HEK293 (cell line): ENCODE measurements at regions not wholly inside any gene's neighbourhood (a gene's known extent, or its start where the extent isn't known, plus 50 kb on each side); places are given as distances from the start of the nearest gene placed in this dataset.

Source experiments
- CTCF ChIA-PET: fragments of 350-600 bp; formaldehyde crosslinking; extraction: SDS; loops from one replicate; lab custom pipeline; 2021; ENCODE audit warnings: antibody characterized with exemption; lab: Yijun Ruan, JAX
- POLR2A ChIA-PET: fragments of 300-600 bp; formaldehyde crosslinking; extraction: SDS; loops from one replicate; lab custom pipeline; 2020; ENCODE audit warnings: antibody characterized with exemption, inconsistent platforms; lab: Yijun Ruan, JAX
- H3K27ac ChIP-seq: fragments of 200-500 bp; sonication (Bioruptor generic); 2 replicates; pipeline ENCODE4 v1.5.1; 2014; ENCODE audit warnings: low read depth, low read length, control low read depth, inconsistent platforms; ENCODE audit errors: extremely low read depth
- H3K36me3 ChIP-seq, 2 experiments: fragments of 200-500 bp in 1 of 2; sonication (Bioruptor generic) in 1 of 2; 1 replicate in 1 of 2; 2 replicates in 1 of 2; pipeline ENCODE4 v1.5.1; 2014 to 2017; ENCODE audit warnings: inconsistent platforms in 2 of 2, low read length in 2 of 2; ENCODE audit not compliant: control insufficient read depth in 2 of 2, insufficient read depth in 1 of 2
- H3K4me1 ChIP-seq: fragments of 200-500 bp; sonication (Bioruptor generic); 2 replicates; pipeline ENCODE4 v1.5.1; 2014; ENCODE audit warnings: mild to moderate bottlenecking, low read length, inconsistent platforms; ENCODE audit not compliant: control insufficient read depth, insufficient read depth
- H3K4me3 ChIP-seq: 2 replicates; pipeline ENCODE4 v1.5.1; 2011; ENCODE audit warnings: low read depth, mild to moderate bottlenecking, control low read depth, low read length, moderate library complexity
- H3K9me3 ChIP-seq: fragments of 200-500 bp; sonication (Bioruptor generic); 2 replicates; pipeline ENCODE4 v1.5.1; 2014; ENCODE audit warnings: low read depth, low read length, inconsistent platforms; ENCODE audit not compliant: control insufficient read depth, insufficient read depth
- KLF17 ChIP-seq: fragments of 450-650 bp; formaldehyde crosslinking; IDR thresholded peaks from 2 replicates; pipeline ENCODE4 v1.5.1; 2016; ENCODE audit warnings: missing biosample characterization, missing genetic modification characterization
- PRDM2 ChIP-seq: fragments of 450-650 bp; formaldehyde crosslinking; IDR thresholded peaks from 2 replicates; pipeline ENCODE4 v1.5.1; 2016; ENCODE audit warnings: missing biosample characterization, missing genetic modification characterization, borderline replicate concordance
- RBAK ChIP-seq: fragments of 450-650 bp; formaldehyde crosslinking; IDR thresholded peaks from 2 replicates; pipeline ENCODE4 v1.5.1; 2016; ENCODE audit warnings: missing biosample characterization, missing genetic modification characterization
- SETDB1 ChIP-seq: IDR thresholded peaks from one replicate; pipeline ENCODE4 v1.6.1; 2017; ENCODE audit warnings: mild to moderate bottlenecking, low read length, moderate library complexity, mixed read lengths; ENCODE audit not compliant: insufficient read length
- TRIM28 ChIP-seq: IDR thresholded peaks from 2 replicates; pipeline ENCODE4 v1.6.1; 2011; ENCODE audit warnings: low read length, control low read depth, borderline replicate concordance
- ZFP69B ChIP-seq: fragments of 450-650 bp; formaldehyde crosslinking; IDR thresholded peaks from 2 replicates; pipeline ENCODE4 v1.5.1; 2016; ENCODE audit warnings: missing biosample characterization, missing genetic modification characterization
- ZNF169 ChIP-seq: fragments of 450-650 bp; formaldehyde crosslinking; IDR thresholded peaks from 2 replicates; pipeline ENCODE4 v1.5.1; 2016; ENCODE audit warnings: missing biosample characterization, missing genetic modification characterization
- ZNF404 ChIP-seq: fragments of 450-650 bp; formaldehyde crosslinking; IDR thresholded peaks from 2 replicates; pipeline ENCODE4 v1.5.1; 2017; ENCODE audit warnings: missing biosample characterization, missing genetic modification characterization
- ZNF621 ChIP-seq: fragments of 450-650 bp; formaldehyde crosslinking; IDR thresholded peaks from 2 replicates; pipeline ENCODE4 v1.5.1; 2017; ENCODE audit warnings: missing biosample characterization, missing genetic modification characterization
- TF ChIP-seq, protein P1 (sequence below): fragments of 450-650 bp; formaldehyde crosslinking; IDR thresholded peaks from 2 replicates; pipeline ENCODE4 v1.5.1; 2016; ENCODE audit warnings: missing biosample characterization, missing genetic modification characterization, low read depth
- TF ChIP-seq, protein P2 (sequence below): fragments of 450-650 bp; formaldehyde crosslinking; IDR thresholded peaks from 2 replicates; pipeline ENCODE4 v1.5.1; 2017; ENCODE audit warnings: missing biosample characterization, missing genetic modification characterization
- TF ChIP-seq, protein P3 (sequence below): fragments of 450-650 bp; formaldehyde crosslinking; IDR thresholded peaks from 2 replicates; pipeline ENCODE4 v1.5.1; 2016; ENCODE audit warnings: missing biosample characterization, missing genetic modification characterization

DNA sequence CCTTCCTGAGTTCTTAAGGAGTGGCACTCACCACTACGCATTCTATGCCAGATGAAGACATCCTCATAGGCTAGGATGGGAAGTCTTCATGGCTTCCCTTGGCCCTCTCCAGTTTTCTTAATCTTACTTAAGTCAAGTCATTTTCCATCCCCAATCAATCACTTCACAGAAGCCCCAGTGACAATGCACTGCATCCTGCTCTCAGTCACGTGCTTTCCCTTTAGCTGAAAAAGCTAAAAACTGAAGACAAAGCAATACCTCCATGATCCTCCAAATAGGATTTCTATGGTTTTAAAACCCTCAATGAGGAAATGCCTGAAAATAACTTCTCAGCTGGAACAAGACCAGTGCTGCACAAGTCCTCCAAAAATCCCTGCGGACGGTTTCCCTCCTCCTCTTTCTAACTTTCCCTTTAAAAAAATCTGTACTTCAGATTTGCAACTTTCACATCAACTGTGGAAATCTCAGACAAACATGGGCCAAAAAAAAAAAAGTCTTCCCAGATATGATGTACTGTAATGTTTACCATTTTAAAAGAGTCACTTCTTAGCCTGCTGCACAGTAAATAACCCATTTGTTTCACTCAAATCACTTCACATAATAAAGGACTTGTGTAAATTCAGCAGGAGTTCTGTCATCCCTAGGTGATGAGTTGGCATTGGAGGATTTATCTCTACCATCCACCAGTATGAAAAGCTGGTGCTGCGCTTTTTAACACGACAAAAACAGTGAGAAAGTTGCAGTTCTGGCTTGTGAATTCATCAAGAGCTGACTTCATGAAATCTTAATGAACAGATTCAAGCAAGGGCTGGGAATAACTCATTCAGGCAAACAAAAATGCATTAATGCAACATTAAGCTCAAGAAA is 590.0 kb upstream of the NOX3 start (continued):
- TF ChIP-seq, protein P1, sequence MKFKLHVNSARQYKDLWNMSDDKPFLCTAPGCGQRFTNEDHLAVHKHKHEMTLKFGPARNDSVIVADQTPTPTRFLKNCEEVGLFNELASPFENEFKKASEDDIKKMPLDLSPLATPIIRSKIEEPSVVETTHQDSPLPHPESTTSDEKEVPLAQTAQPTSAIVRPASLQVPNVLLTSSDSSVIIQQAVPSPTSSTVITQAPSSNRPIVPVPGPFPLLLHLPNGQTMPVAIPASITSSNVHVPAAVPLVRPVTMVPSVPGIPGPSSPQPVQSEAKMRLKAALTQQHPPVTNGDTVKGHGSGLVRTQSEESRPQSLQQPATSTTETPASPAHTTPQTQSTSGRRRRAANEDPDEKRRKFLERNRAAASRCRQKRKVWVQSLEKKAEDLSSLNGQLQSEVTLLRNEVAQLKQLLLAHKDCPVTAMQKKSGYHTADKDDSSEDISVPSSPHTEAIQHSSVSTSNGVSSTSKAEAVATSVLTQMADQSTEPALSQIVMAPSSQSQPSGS (tag by site-specific recombination), result no peak
- no peak for TF ChIP-seq ZNF621 (tag by site-specific recombination)
- TF ChIP-seq ZNF169 (tag by site-specific recombination), result no peak
- no peak for TF ChIP-seq PRDM2 (tag by site-specific recombination)
- TF ChIP-seq, protein P2, sequence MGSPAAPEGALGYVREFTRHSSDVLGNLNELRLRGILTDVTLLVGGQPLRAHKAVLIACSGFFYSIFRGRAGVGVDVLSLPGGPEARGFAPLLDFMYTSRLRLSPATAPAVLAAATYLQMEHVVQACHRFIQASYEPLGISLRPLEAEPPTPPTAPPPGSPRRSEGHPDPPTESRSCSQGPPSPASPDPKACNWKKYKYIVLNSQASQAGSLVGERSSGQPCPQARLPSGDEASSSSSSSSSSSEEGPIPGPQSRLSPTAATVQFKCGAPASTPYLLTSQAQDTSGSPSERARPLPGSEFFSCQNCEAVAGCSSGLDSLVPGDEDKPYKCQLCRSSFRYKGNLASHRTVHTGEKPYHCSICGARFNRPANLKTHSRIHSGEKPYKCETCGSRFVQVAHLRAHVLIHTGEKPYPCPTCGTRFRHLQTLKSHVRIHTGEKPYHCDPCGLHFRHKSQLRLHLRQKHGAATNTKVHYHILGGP, result no peak
- no peak for TF ChIP-seq RBAK (tag by site-specific recombination)
- no peak for TF ChIP-seq KLF17 (tag by site-specific recombination)
- TF ChIP-seq ZFP69B, result no peak
- TF ChIP-seq ZNF404 (tag by site-specific recombination), result no peak

- ChIA-PET CTCF (no interaction called here), POLR2A (no interaction called here)
- H3K9me3 ChIP-seq, result no peaks in the 10 kb centered on the region
- no peaks in the 10 kb centered on the region for H3K4me1 ChIP-seq
- H3K27ac ChIP-seq, result no peak overlapping the region
- H3K4me3 ChIP-seq, result no peak overlapping the region
- no peaks in the 10 kb centered on the region for H3K36me3 ChIP-seq
- TF ChIP-seq TRIM28, result peak; percentile 99
- peak; percentile 99 for TF ChIP-seq SETDB1
- TF ChIP-seq, protein P3, sequence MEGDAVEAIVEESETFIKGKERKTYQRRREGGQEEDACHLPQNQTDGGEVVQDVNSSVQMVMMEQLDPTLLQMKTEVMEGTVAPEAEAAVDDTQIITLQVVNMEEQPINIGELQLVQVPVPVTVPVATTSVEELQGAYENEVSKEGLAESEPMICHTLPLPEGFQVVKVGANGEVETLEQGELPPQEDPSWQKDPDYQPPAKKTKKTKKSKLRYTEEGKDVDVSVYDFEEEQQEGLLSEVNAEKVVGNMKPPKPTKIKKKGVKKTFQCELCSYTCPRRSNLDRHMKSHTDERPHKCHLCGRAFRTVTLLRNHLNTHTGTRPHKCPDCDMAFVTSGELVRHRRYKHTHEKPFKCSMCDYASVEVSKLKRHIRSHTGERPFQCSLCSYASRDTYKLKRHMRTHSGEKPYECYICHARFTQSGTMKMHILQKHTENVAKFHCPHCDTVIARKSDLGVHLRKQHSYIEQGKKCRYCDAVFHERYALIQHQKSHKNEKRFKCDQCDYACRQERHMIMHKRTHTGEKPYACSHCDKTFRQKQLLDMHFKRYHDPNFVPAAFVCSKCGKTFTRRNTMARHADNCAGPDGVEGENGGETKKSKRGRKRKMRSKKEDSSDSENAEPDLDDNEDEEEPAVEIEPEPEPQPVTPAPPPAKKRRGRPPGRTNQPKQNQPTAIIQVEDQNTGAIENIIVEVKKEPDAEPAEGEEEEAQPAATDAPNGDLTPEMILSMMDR (tag by site-specific recombination), result no peak
These were observed 578.0 kb upstream of the NOX3 start for GRCh38 chr6:156033598-156033997.
